HG03135 (cell line): ENCODE measurements at regions not wholly inside any gene's neighbourhood (a gene's known extent, or its start where the extent isn't known, plus 50 kb on each side); places are given as distances from the start of the nearest gene placed in this dataset.

Experiments used
- ATAC-seq: cut with Tn5 transposase; IDR thresholded peaks from one replicate; pipeline ENCODE4 v1.9.1; 2021; ENCODE audit warnings: mild to moderate bottlenecking, moderate library complexity; ENCODE audit not compliant: unreplicated experiment

GRCh38 chr12:94760786-94761185 is 110.4 kb upstream of the TMCC3 start:
- no peak for ATAC-seq

GRCh38 chr12:94756789-94757188 is 106.4 kb upstream of the TMCC3 start:
- no peak for ATAC-seq

DNA sequence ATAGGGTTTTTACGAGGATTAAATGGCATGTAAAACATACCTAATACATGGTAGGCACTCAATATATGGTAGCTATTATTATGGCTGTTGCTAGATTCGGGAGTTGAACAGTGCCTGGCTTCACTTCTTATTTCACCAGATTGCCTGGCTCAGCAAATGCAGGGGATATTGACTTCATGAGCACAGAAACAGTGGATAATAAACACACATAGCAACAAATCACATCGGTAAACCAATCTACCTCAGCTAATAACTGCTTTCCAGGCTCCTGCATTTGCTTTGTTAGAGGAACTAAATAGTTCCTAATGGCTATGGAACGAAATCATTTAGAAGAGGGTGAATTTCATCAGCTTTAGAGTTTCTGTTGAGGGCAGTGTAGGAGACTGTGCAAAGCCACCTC is 105.2 kb upstream of the TMCC3 start:
- ATAC-seq = no peak

DNA sequence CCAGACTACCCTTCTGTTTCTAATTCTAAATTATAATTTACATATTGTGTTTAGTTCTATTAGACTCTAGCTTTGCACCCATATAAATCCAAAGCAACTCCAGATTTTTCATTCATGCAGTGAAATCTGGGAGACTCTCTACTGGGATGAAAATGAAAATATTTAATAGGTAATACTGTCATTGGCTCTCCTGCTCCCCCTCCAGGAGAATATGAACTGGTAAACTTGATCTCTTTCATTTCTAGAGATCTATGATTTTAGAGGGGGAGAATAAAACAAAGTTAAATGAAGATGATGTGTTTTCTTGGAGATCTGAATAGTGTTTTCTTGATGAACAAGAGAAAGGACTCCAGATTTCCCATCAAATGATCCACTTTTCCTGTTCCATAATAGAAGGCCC is 104.3 kb upstream of the TMCC3 start:
- ATAC-seq = no peak

GRCh38 chr12:94753036-94753679 is 102.8 kb upstream of the TMCC3 start:
- no peak for ATAC-seq

GRCh38 chr12:94750864-94751263 is 100.5 kb upstream of the TMCC3 start:
- ATAC-seq = no peak

DNA sequence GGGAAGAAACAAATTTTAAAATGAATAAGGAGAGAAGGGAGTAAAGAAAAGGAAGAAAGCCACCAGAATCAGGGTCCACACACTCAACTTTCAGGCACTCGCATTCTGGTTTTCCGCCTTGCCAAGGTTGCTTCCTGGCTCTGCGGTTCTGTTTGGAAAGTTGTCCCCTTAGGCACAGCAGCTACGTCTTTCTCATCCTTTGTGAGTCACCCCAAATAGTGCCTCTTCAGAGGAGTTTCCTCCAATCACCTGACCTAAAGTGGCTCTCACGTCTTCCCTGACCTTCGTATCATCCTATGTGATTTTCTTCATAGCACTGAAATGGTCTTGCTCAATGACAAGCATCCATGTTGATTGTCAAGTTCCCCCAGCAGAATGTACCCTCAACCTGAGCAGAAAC is 99.5 kb upstream of the TMCC3 start:
- ATAC-seq = no peak

GRCh38 chr12:94749455-94749854 is 99.1 kb upstream of the TMCC3 start:
- no peak for ATAC-seq

DNA sequence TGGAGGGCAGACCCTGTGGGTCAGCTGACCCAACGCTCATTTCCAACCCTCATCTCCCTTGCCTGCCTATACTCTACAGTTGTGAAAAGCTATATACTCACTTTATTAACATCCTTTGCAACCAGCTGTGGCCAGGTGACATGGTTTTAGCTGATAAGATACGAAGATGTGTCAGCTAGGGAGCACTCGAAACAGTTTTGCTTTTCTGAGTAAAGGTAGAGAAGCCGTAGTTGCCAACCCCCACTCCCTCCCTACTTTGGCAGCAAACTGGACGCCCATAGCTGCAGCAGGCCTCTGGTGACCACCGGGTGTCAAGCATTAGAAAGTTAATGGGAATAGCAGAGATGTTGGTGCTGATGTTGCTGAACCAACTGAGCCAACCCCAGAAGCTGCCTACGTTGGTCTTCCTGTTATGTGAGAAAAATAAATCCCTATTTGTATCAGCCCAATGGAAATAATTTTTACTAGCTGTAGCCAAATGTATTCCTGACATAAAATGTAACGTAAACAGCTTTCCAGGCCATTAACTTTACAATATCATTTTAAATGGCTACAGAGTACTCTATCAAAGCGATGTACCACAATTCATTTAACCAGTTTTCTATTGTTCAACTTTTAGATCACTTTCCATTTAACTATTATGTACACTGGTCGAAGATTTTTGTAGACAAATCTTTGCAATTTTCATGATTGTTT is 98.5 kb upstream of the TMCC3 start:
- no peak for ATAC-seq

- ATAC-seq = no peak
Observed at GRCh38 chr12:94745562-94745961, 95.2 kb upstream of the TMCC3 start.

GRCh38 chr12:94743174-94743573 is 92.8 kb upstream of the TMCC3 start:
- ATAC-seq = no peak

- no peak for ATAC-seq
Observed at GRCh38 chr12:94740601-94741362, 90.4 kb upstream of the TMCC3 start.

DNA sequence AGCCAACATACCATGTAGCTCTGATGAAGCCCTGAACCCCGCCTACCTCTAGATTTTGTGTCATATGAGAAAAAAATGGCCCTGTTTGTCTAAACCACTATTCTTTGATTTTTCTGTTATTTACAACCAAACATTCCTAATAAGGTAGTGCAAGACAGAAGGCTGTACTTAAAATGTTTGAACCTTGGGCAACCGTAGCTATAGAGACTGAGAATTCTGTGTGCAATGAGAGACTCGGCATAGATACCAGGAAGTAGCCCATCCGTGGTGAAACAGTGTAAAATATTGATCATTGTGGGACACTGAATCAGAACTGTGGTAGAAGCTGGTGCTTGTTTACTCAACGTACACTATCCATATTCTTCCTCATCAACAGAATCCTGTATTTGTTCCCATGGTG is 86.5 kb upstream of the TMCC3 start:
- ATAC-seq = no peak

GRCh38 chr12:94736004-94736403 is 85.6 kb upstream of the TMCC3 start:
- no peak for ATAC-seq

DNA sequence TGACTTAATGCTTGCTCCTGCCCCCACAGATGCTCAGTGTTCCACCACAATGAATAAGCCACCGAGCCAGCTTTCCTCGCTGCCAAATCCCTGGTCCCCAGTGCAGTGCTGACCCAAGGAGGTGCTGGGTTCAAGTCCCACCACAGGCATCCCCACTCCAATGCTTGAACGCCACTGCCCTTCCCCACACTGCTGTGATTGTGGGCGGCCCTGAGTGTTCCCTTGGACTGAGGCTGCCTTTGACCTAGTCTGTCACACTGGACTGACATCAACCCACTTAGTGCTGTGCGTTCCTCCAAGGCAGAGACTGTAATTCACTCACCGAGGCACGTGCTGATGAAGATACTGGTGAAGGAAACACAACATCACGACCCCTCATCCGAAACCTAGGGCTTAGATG is 83.4 kb upstream of the TMCC3 start:
- ATAC-seq = no peak

DNA sequence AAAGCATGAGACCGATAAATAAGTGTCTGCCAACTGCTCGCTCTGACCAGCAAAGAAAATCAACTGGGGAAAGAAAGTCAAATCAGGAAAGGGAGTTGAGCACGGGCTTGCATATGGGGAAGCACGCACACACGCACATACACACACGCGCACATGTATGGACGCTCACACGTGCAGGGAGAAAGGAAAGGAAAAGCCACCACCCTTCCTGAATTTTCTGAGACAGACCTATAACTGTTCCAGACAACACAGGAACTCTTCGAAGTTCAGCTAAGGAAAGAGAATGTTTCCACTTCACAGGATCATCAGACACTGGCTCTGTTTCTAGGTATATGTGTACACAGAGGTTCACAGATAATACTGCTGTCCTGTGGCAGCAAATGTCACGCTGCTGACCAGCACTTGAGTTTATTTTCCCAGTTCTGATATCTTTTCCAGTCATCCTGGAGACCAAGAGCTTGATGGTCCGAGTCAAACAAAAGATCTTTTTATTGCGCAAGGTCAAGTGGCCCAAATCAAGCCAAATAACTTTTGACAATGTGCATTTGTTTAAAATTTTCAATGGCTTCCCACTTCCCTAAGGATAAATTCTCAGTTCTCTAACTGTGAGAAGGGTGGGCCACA is 82.1 kb upstream of the TMCC3 start:
- no peak for ATAC-seq

- no peak for ATAC-seq
Observed at GRCh38 chr12:94731733-94732360, 81.5 kb upstream of the TMCC3 start.

- ATAC-seq = no peak
Observed at GRCh38 chr12:94730847-94731246, 80.5 kb upstream of the TMCC3 start.

DNA sequence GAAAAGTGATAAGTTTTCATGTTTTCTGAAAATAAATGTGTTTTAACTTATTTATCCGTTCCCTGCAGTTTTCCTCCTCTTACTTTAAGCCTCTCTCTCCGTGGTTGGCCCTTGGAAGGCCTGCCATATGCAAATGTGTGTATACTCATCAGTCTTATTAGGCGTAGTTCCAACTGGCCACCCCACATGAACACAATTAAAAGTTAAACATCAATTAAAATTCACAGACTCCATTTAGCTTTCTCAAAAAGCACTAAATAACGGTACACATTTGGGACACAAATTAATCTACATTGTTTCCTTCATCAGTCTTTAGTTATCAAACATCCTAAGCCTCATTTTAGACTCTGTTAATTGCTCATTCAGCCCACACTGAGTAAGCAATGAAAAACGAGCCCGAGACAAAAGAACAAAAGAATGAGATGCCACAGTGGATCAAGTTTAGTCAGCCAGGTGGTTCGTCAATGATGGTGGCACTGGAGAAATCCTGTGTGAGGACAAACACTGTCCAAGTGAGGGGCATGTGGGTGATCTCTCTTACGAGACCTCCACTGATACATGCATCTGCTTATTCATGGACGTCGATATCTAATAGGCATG is 76.0 kb upstream of the TMCC3 start:
- no peak for ATAC-seq

GRCh38 chr12:94725375-94726168 is 75.2 kb upstream of the TMCC3 start:
- no peak for ATAC-seq
